ENCODE measurements at regions not wholly inside any gene's neighbourhood (a gene's known extent, or its start where the extent isn't known, plus 50 kb on each side); places are given as distances from the start of the nearest gene placed in this dataset.

- TF ChIP-seq CTCF (IDR thresholded peaks at IDR 0.05) = no peak
- TF ChIP-seq MEF2A (IDR thresholded peaks at IDR 0.05; ENCODE audit: borderline replicate concordance, low read depth) = no peak
- no peak for TF ChIP-seq EZH2phosphoT487 (IDR thresholded peaks at IDR 0.05; ENCODE audit: borderline replicate concordance, low read depth)
- no peak for TF ChIP-seq RAD21 (IDR thresholded peaks at IDR 0.05; ENCODE audit: low read length)
- TF ChIP-seq NFIC (IDR thresholded peaks at IDR 0.05; ENCODE audit: borderline replicate concordance) = no peak
- TF ChIP-seq POLR2AphosphoS5 (IDR thresholded peaks at IDR 0.05; ENCODE audit: low read depth, low read length) = no peak
- no peak for TF ChIP-seq GABPA (IDR thresholded peaks at IDR 0.05; ENCODE audit: low read depth)
- TF ChIP-seq ZBTB33 (IDR thresholded peaks at IDR 0.05; ENCODE audit: borderline replicate concordance, low read depth) = no peak
Observed at GRCh38 chrX:87327267-87327666, 190.3 kb upstream of the KLHL4 start.
